ENCODE measurements at regions not wholly inside any gene's neighbourhood (a gene's known extent, or its start where the extent isn't known, plus 50 kb on each side); places are given as distances from the start of the nearest gene placed in this dataset.

GRCh38 chr9:134967547-134967930, 49.8 kb upstream of the FCN1 start:
- no peak for DNase-seq

- DNase-seq, result no peak
Measured at GRCh38 chr9:134968011-134968822, 50.5 kb upstream of the FCN1 start.

- no peak for DNase-seq
Measured at GRCh38 chr9:134968823-134969090, 51.0 kb upstream of the FCN1 start.

GRCh38 chr9:134969156-134970045, 51.7 kb upstream of the FCN1 start:
- DNase-seq, result no peak

- DNase-seq, result no peak
Measured at GRCh38 chr9:134970198-134970597, 52.5 kb upstream of the FCN1 start.

GRCh38 chr9:134970719-134971118, 53.0 kb upstream of the FCN1 start:
- no peak for DNase-seq

- no peak for DNase-seq
Measured at GRCh38 chr9:134971196-134971595, 53.5 kb upstream of the FCN1 start.

- DNase-seq, result no peak
Measured at GRCh38 chr9:134971696-134972095, 54.0 kb upstream of the FCN1 start.

GRCh38 chr9:134972140-134972539, 54.4 kb upstream of the FCN1 start:
- no peak for DNase-seq

GRCh38 chr9:134975253-134975652, 57.5 kb upstream of the FCN1 start:
- DNase-seq, result no peak

GRCh38 chr9:134976403-134976802, 58.7 kb upstream of the FCN1 start:
- no peak for DNase-seq

GRCh38 chr9:134978272-134978671, 60.6 kb upstream of the FCN1 start:
- DNase-seq, result no peak

GRCh38 chr9:134980516-134980915, 62.8 kb upstream of the FCN1 start:
- DNase-seq, result no peak

GRCh38 chr9:134980991-134981390, 63.3 kb upstream of the FCN1 start:
- DNase-seq, result no peak

- no peak for DNase-seq
Measured at GRCh38 chr9:134981829-134982228, 64.1 kb upstream of the FCN1 start.

- no peak for DNase-seq
Measured at GRCh38 chr9:134982311-134982710, 64.6 kb upstream of the FCN1 start.

- DNase-seq, result no peak
Measured at GRCh38 chr9:134983074-134983473, 65.4 kb upstream of the FCN1 start.

- no peak for DNase-seq
Measured at GRCh38 chr9:134983506-134984371, 66.0 kb upstream of the FCN1 start.

GRCh38 chr9:134984372-134985265, 66.9 kb upstream of the FCN1 start:
- DNase-seq, result no peak

- no peak for DNase-seq
Measured at GRCh38 chr9:134985451-134985850, 67.7 kb upstream of the FCN1 start.

- DNase-seq, result no peak
Measured at GRCh38 chr9:134986957-134987356, 69.2 kb upstream of the FCN1 start.

GRCh38 chr9:134987376-134987775, 69.7 kb upstream of the FCN1 start:
- no peak for DNase-seq

Measured in activated CD8-positive, alpha-beta memory T cell treated with anti-CD3 and anti-CD28 coated beads, Interleukin-2, amount 50 U/mL, for 48 hours (primary cell).